ENCODE measurements at regions not wholly inside any gene's neighbourhood (a gene's known extent, or its start where the extent isn't known, plus 50 kb on each side); places are given as distances from the start of the nearest gene placed in this dataset.

DNA sequence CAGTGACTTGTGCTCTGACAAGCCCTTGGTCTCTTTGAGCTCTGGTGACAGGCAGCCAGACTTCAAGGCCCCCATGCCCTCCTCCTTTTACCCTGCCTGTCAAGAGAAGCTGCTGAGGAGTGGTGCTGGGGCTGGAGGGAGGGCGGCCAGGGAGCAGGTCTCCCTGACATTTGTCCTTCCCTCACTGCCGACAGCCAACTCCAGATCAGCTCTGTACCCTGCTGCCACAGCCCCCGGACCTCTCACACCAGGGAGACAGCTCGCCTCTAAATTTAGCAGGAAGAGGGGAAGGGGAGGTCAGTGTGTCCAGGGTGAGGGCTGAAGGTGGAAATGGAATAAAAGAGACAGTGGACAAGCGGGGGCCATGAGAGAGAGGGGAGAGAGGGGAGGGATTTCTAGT lies 155.8 kb downstream of the TDRD15 start:
- TF ChIP-seq, protein P1, sequence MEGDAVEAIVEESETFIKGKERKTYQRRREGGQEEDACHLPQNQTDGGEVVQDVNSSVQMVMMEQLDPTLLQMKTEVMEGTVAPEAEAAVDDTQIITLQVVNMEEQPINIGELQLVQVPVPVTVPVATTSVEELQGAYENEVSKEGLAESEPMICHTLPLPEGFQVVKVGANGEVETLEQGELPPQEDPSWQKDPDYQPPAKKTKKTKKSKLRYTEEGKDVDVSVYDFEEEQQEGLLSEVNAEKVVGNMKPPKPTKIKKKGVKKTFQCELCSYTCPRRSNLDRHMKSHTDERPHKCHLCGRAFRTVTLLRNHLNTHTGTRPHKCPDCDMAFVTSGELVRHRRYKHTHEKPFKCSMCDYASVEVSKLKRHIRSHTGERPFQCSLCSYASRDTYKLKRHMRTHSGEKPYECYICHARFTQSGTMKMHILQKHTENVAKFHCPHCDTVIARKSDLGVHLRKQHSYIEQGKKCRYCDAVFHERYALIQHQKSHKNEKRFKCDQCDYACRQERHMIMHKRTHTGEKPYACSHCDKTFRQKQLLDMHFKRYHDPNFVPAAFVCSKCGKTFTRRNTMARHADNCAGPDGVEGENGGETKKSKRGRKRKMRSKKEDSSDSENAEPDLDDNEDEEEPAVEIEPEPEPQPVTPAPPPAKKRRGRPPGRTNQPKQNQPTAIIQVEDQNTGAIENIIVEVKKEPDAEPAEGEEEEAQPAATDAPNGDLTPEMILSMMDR (IDR thresholded peaks at IDR 0.05; ENCODE audit: low read depth, low read length): no peak
- TF ChIP-seq EZH2phosphoT487 (IDR thresholded peaks at IDR 0.05; ENCODE audit: low read depth): no peak
